Stimulated activated CD8-positive, alpha-beta memory T cell treated with anti-CD3 and anti-CD28 coated beads, Interleukin-4, amount 100 ng/mL, for 48 hours (primary cell): ENCODE measurements at regions not wholly inside any gene's neighbourhood (a gene's known extent, or its start where the extent isn't known, plus 50 kb on each side); places are given as distances from the start of the nearest gene placed in this dataset.

Source experiments
- DNase-seq: peaks from one replicate; pipeline ENCODE4 v3.0.0-alpha.2; 2020

GRCh38 chr1:3954170-3955169 is 54.4 kb upstream of the C1orf174 start:
- DNase-seq: no peak

- DNase-seq: no peak
Observed at GRCh38 chr1:3955196-3955772, 55.2 kb upstream of the C1orf174 start.

- DNase-seq: no peak
Observed at GRCh38 chr1:3956527-3957170, 56.6 kb upstream of the C1orf174 start.

GRCh38 chr1:3959361-3959760 is 59.3 kb upstream of the C1orf174 start:
- DNase-seq: no peak

DNA sequence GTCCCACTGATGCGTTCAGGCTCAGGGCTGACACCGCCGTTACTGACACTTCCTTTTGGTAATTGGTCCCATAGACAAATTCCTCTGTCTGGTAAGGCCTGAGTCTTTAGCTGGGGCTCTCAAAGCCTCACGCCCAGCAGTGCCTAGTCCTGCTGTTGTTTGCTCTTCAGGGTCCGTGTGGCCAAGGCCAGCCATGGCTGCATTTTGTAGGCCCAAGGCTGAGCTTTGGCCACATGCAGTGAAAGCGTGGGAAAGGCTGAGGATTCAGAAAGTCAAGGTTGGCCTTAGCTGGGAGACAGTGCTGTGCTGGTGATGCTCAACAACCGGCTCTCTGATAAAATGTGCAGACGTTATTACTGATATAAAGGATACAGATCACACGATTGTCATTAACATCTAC is 63.5 kb upstream of the C1orf174 start:
- no peak for DNase-seq

- no peak for DNase-seq
Observed at GRCh38 chr1:3965693-3966092, 65.6 kb upstream of the C1orf174 start.

DNA sequence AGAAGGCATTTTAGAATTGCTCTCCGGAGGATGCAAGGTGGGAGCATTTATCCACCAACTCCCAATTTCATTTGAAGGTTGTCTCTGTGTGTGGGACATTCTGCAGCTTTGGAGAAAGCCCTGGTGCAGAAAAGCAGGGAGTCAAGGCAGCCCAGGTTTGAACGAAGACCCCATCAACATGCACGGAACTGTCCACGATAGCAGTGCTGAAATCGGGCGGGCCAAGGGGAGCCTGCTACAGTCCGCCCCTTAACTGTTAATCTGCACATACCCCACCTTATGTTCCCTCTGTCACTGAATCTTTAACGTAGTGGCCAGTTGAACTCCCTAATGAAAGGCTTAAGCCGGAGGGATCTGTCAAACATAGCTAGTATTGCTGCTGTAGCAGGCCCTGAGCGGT is 68.8 kb upstream of the C1orf174 start:
- no peak for DNase-seq

DNA sequence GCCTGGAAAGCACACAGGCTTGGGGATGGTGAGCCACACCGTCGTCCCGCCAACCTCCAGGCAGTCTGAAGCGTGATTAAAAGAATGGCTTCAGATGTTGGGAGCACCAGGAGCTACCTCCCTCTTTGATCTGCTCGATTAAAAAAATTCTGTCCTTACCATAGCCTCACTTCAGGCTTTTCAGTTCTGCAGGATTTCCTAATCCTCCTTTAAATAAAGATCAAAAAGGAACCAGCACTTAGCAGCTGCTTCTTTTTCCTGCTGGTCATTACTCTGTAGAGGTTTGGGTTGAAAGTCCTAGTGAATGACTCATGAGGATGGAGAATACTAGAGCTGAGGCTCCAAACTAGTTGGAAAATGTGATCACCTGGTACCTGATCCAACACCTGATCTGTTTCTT is 71.9 kb upstream of the C1orf174 start:
- no peak for DNase-seq

- no peak for DNase-seq
Observed at GRCh38 chr1:3975903-3976630, 76.0 kb upstream of the C1orf174 start.

DNA sequence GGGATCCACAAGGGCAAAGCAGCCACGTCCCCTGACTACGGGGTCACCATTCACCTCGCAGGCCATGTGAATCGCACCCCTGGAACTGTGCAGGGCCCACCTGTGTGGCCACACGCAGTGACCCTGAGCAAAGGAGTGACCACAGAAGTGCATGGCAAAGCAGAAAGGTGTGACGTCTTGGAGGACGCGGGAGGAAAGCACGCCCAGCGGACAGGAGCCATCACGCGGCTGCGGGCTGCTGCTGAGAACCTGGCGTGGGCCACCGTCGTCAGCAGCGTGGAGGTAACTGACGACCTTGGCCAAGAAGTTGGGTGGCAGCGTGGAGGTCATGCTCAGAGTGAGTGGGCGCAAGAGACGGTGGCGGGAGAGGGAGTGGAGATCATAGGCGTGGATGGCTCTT is 76.7 kb upstream of the C1orf174 start:
- no peak for DNase-seq

DNA sequence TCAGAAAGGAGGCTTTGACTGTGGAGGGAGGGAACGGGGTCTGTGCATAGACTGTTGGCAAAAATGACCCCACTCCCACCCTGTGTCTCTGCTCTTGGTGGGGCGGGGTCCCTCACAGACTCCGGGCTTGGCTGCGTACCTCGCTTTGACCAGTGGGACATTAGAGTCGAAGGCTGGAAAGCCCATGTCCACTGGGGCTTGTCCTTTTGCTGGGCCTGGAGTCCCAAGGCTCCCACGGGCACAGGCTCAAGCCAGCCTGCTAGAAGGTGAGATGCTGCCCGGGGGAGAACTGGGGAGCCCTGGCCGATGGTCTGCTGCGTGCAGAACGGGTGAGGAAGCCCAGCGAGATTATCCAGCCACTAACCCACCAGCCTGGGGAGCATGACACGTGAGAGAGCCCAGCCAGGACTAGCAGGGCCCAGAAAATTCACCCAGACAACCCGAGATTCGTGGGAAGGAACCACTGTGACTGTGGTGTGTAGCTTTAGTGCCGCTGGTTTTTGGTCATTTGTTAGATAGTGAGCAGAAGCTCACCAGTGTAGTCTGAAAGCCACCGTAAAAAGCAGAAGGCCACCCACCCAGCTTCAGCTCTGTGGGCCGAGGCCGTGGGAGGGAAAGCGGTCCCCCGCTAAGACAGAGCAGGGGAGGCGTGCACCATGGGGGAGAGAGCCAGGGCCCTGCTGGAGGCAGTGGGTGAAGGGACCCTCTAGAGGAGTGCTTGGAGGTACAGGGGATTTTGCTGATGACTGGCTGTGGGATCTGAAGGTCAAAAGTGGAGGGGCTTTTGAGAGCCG is 78.3 kb upstream of the C1orf174 start:
- no peak for DNase-seq

DNA sequence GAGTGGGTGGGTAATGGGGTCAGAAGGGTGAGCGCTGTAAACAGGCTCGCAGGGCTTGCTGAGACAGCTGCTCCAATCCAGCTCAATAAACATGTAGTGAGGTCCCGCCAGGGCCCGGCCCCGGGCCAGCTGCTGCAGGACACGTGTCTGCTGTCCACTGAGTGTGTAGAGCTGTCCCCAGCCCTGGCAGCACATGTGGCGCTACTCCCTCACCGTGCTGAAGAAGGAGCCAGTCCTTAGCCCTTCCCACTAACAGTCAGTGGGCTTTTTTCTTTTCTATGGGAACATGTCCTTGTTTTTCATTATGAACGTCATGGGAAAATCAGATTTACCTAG is 78.9 kb upstream of the C1orf174 start:
- DNase-seq: no peak

- DNase-seq: no peak
Observed at GRCh38 chr1:3981261-3981660, 81.2 kb upstream of the C1orf174 start.

- DNase-seq: no peak
Observed at GRCh38 chr1:3981746-3982505, 81.9 kb upstream of the C1orf174 start.

- DNase-seq: no peak
Observed at GRCh38 chr1:3983181-3983580, 83.1 kb upstream of the C1orf174 start.

DNA sequence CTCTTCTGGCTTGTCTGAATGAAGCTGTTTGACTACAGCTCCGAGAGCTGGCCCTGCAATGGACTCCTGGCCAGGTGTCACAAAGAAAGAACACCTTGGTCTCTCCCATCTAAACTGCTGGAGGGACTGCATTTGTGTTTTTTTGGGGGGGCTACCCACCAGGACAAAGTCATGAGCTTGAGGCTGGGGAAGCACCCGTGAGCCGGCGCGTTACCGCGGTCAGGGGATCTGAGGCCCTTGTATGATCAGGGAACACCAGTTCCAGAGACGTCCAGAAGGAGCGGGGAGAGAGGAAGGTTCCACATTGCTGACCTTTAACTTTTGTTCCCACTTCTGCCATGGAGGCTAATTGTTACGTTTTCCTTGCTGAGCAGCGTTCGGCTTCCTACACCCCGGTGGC is 84.5 kb upstream of the C1orf174 start:
- no peak for DNase-seq

DNA sequence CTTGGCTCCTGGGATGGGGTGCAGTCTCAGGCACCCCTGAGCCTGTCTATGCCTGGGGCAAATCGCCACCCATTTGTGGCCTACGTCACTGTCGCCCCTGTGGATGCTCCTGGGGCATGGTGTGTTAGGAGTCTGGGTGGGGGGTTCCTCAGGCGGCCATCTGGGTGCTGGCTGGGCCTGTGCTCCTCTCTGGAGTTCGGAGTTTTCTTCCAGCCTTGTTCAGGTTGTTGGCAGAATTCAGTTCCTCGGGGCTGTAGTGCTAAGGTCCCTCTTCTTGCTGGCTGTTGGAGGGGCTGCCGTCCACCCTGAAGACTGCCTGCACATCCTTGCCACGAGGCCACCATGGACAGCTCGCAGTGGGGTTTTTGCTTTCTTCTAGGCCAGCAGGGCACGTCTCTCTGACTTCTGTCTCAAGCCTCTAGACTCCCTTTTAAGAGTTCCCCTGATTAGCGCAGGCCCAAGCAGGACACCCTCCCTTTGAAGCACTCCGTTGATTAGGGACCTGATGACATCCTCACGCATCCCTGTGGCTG is 86.7 kb upstream of the C1orf174 start:
- no peak for DNase-seq

DNA sequence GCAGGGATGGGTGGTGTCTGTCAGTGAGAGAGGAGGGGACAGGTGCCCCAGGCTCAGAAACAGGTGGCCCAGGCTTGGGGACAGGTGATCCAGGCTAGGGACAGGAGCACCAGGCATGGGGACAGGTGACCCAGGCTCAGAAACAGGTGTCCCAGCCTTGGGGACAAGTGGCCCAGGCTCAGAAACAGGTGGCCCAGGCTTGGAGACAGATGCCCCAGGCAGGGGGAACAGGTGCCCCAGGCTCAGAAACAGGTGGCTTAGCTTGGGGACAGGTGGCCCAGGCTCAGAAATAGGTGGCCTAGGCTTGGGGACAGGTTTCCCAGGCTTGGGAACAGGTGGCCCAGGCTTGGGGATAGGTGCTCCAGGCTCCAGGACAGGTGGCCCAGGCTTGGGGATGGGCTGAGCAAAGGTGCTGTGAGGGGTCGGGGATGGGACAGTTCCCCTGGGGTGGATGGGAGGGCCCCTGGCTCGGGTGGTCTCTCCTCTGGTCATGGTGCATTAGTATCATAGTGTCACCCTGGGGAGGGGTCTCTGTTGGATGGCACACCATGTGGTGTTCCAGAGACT is 87.7 kb upstream of the C1orf174 start:
- DNase-seq: no peak

DNA sequence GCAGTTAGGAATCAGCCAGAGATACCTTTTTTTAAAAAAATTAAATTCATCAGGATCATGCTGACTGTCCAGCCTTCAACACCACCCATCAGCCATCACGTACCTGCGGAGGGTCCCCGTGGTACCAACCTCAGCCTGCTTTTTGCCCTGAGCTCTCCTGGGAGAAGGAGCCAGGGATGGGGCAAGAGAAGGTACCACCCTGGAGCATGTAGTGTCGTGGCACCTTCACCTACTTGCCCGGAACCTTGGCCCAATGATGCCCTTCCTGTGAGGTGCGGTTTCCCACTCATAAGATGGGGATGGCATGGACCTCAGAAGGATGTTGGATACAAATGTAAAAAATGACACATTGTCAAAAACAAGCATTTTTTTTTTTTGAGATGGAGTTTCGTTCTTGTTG is 88.4 kb upstream of the C1orf174 start:
- no peak for DNase-seq

DNA sequence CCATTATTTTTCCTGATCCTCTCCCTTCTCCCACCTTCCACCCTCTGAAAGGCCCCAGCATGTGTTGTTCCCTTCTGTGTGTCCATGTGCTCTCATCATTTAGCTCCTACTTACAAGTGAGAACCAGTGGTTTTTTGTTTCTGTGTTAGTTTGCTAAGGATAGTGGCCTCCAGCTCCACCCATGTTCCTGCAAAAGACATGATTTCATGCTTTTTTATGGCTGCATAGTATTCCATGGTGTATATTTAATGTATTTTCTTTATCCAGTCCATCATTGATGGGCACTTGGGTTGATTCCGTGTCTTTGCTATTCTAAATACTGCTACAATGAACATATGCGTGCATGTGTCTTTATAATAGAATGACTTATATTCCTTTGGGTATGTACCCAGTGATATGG is 89.4 kb upstream of the C1orf174 start:
- no peak for DNase-seq

DNA sequence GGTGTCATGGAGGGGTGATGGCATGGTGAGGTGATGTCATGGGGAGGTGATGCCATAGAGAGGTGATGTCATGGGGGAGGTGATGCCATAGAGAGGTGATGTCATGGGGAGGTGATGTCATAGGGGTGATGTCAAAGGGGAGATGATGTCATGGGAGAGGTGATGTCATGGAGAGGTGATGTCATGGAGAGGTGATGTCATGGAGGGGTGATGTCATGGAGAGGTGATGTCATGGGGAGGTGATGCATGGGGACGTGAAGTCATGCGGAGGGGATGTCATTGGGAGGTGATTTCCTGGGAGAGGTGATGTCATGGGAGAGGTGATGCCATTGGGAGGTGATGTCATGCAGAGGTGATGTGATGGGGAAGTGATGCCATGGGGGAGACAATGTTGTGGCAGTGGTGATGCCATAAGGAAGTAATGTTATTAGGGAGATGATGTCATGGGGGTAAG is 92.1 kb upstream of the C1orf174 start:
- peak; percentile 30 for DNase-seq
